HUES64 (cell line): ENCODE measurements at regions not wholly inside any gene's neighbourhood (a gene's known extent, or its start where the extent isn't known, plus 50 kb on each side); places are given as distances from the start of the nearest gene placed in this dataset.

Source experiments
- H3K27ac ChIP-seq: 2 replicates; pipeline ENCODE4 v1.7.0; 2013; ENCODE audit warnings: low read depth, low read length, inconsistent platforms
- H3K27me3 ChIP-seq: 2 replicates; pipeline ENCODE4 v1.6.1; 2013; ENCODE audit warnings: mild to moderate bottlenecking, low read length; ENCODE audit not compliant: insufficient read depth
- H3K36me3 ChIP-seq: 2 replicates; pipeline ENCODE4 v1.6.1; 2013; ENCODE audit warnings: mild to moderate bottlenecking, low read length; ENCODE audit not compliant: insufficient read depth
- H3K4me1 ChIP-seq: 2 replicates; pipeline ENCODE4 v1.6.1; 2013; ENCODE audit warnings: mild to moderate bottlenecking, low read length, moderate library complexity; ENCODE audit not compliant: insufficient read depth
- H3K4me3 ChIP-seq: 2 replicates; pipeline ENCODE4 v1.5.1; 2013; ENCODE audit warnings: mild to moderate bottlenecking, low read length, moderate library complexity
- H3K9ac ChIP-seq: 2 replicates; pipeline ENCODE4 v1.6.1; 2013; ENCODE audit warnings: mild to moderate bottlenecking, low read depth, low read length
- H3K9me3 ChIP-seq: 2 replicates; pipeline ENCODE4 v1.6.1; 2013; ENCODE audit warnings: low read depth, low read length; ENCODE audit not compliant: insufficient read depth
- WGBS: fragments of 150-250, 120-280 bp; methylation state at CpG from one replicate; pipeline ENCODE4 v1.1.7; 2013; ENCODE audit warnings: missing lambda C conversion rate; 5-methylcytosine and 5-hydroxymethylcytosine counted together

GRCh38 chr3:113138839-113139743, 72.3 kb upstream of the BOC start:
- Histone ChIP-seq H3K4me3 (no peak overlapping the region), H3K9me3 (peaks cover 5% of the 10 kb centered on the region; the same call in 1 of the 2 replicates), H3K36me3 (no peaks in the 10 kb centered on the region), H3K4me1 (peaks cover 11% of the 10 kb centered on the region; the same call in 1 of the 2 replicates), H3K27me3 (no peaks in the 10 kb centered on the region), H3K27ac (no peak overlapping the region), H3K9ac (no peak overlapping the region)
- WGBS = 95% methylated on average over 6 of the region's 6 CpGs

GRCh38 chr3:113140876-113141275, 70.5 kb upstream of the BOC start:
- peaks cover 15% of the 10 kb centered on the region for H3K4me1 ChIP-seq
- no peak overlapping the region for H3K9ac ChIP-seq
- no peak overlapping the region for H3K27ac ChIP-seq

GRCh38 chr3:113141543-113141942, 69.8 kb upstream of the BOC start:
- no peak overlapping the region for H3K4me3 ChIP-seq
- H3K27ac ChIP-seq = no peak overlapping the region
- H3K4me1 ChIP-seq = peaks cover 18% of the 10 kb centered on the region
- H3K9ac ChIP-seq = no peak overlapping the region
- no peaks in the 10 kb centered on the region for H3K36me3 ChIP-seq
- 89% methylated on average over 2 of the region's 2 CpGs for WGBS
- peaks cover 5% of the 10 kb centered on the region; the same call in 1 of the 2 replicates for H3K9me3 ChIP-seq
- no peaks in the 10 kb centered on the region; the same call in 1 of the 2 replicates for H3K27me3 ChIP-seq

More at GRCh38 chr3:113140876-113141275, 70.5 kb upstream of the BOC start:
- H3K9me3 ChIP-seq = peaks cover 5% of the 10 kb centered on the region; the same call in 1 of the 2 replicates
- H3K36me3 ChIP-seq = no peaks in the 10 kb centered on the region
- no peaks in the 10 kb centered on the region; the same call in 1 of the 2 replicates for H3K27me3 ChIP-seq
- 89% methylated on average over 1 of the region's 2 CpGs for WGBS
- no peak overlapping the region for H3K4me3 ChIP-seq

GRCh38 chr3:113142476-113142875, 68.9 kb upstream of the BOC start:
- Histone ChIP-seq H3K4me3 (no peak overlapping the region), H3K9ac (no peak overlapping the region), H3K27ac (no peak overlapping the region), H3K4me1 (peaks cover 20% of the 10 kb centered on the region), H3K27me3 (no peaks in the 10 kb centered on the region; the same call in 1 of the 2 replicates), H3K9me3 (peaks cover 5% of the 10 kb centered on the region; the same call in 1 of the 2 replicates), H3K36me3 (no peaks in the 10 kb centered on the region)

- no peak overlapping the region for H3K4me3 ChIP-seq
- peaks cover 20% of the 10 kb centered on the region for H3K4me1 ChIP-seq
- 92% methylated on average over 1 of the region's 1 CpG for WGBS
- H3K27me3 ChIP-seq = no peaks in the 10 kb centered on the region; the same call in 1 of the 2 replicates
- no peaks in the 10 kb centered on the region for H3K9me3 ChIP-seq
- H3K9ac ChIP-seq = no peak overlapping the region
- no peaks in the 10 kb centered on the region for H3K36me3 ChIP-seq
- no peak overlapping the region for H3K27ac ChIP-seq
Measured at GRCh38 chr3:113143353-113143752, 68.0 kb upstream of the BOC start.

- Histone ChIP-seq H3K9me3 (no peaks in the 10 kb centered on the region), H3K27ac (no peak overlapping the region), H3K4me1 (peaks cover 32% of the 10 kb centered on the region), H3K4me3 (no peak overlapping the region), H3K9ac (no peak overlapping the region), H3K27me3 (no peaks in the 10 kb centered on the region; the same call in 1 of the 2 replicates), H3K36me3 (no peaks in the 10 kb centered on the region)
- 93% methylated on average over 9 of the region's 9 CpGs for WGBS
Measured at GRCh38 chr3:113147681-113148261, 63.6 kb upstream of the BOC start.

GRCh38 chr3:113148284-113148683, 63.1 kb upstream of the BOC start:
- no peaks in the 10 kb centered on the region for H3K36me3 ChIP-seq

GRCh38 chr3:113150250-113150649, 61.1 kb upstream of the BOC start:
- Histone ChIP-seq H3K9me3 (no peaks in the 10 kb centered on the region), H3K36me3 (no peaks in the 10 kb centered on the region), H3K4me1 (peaks cover 45% of the 10 kb centered on the region), H3K27me3 (no peaks in the 10 kb centered on the region; the same call in 1 of the 2 replicates), H3K4me3 (no peak overlapping the region), H3K27ac (no peak overlapping the region), H3K9ac (no peak overlapping the region)
- WGBS = 87% methylated on average over 5 of the region's 5 CpGs

More at GRCh38 chr3:113148284-113148683, 63.1 kb upstream of the BOC start:
- WGBS = 71% methylated on average over 4 of the region's 4 CpGs
- Histone ChIP-seq H3K4me1 (peaks cover 36% of the 10 kb centered on the region), H3K9ac (no peak overlapping the region), H3K4me3 (no peak overlapping the region), H3K9me3 (no peaks in the 10 kb centered on the region), H3K27ac (no peak overlapping the region), H3K27me3 (no peaks in the 10 kb centered on the region; the same call in 1 of the 2 replicates)

- H3K9ac ChIP-seq = no peak overlapping the region
- no peaks in the 10 kb centered on the region for H3K36me3 ChIP-seq
- no peak overlapping the region; the same call in 1 of the 2 replicates for H3K27ac ChIP-seq
- 68% methylated on average over 6 of the region's 6 CpGs for WGBS
- peaks cover 33% of the 10 kb centered on the region for H3K4me1 ChIP-seq
- H3K9me3 ChIP-seq = no peaks in the 10 kb centered on the region
- no peak overlapping the region for H3K4me3 ChIP-seq
- no peaks in the 10 kb centered on the region for H3K27me3 ChIP-seq
Measured at GRCh38 chr3:113151461-113152031, 59.8 kb upstream of the BOC start.

GRCh38 chr3:113152849-113153248, 58.5 kb upstream of the BOC start:
- Histone ChIP-seq H3K4me1 (peaks cover 25% of the 10 kb centered on the region), H3K36me3 (no peaks in the 10 kb centered on the region), H3K27me3 (no peaks in the 10 kb centered on the region), H3K9ac (no peak overlapping the region), H3K27ac (no peak overlapping the region), H3K4me3 (no peak overlapping the region), H3K9me3 (no peaks in the 10 kb centered on the region)
- 86% methylated on average over 1 of the region's 1 CpG for whole genome bisulfite sequencing
